A204.1 (cell line): ENCODE measurements at regions not wholly inside any gene's neighbourhood (a gene's known extent, or its start where the extent isn't known, plus 50 kb on each side); places are given as distances from the start of the nearest gene placed in this dataset.

ENCODE experiments used
- FAIRE-seq: peaks from 2 replicates; lab custom pipeline; 2012; peaks lifted over from hg19 to GRCh38; lab: Jason Lieb, UNC

- FAIRE-seq = no peak
These were observed 350.9 kb downstream of the LTN1 start for GRCh38 chr21:28641731-28642130.

GRCh38 chr21:28640326-28640725 is 352.4 kb downstream of the LTN1 start:
- no peak for FAIRE-seq

- FAIRE-seq = no peak
These were observed 352.9 kb downstream of the LTN1 start for GRCh38 chr21:28639737-28640136.

GRCh38 chr21:28636752-28637691 is 355.7 kb downstream of the LTN1 start:
- FAIRE-seq = no peak

GRCh38 chr21:28635541-28635940 is 357.1 kb downstream of the LTN1 start:
- FAIRE-seq = no peak

- FAIRE-seq = no peak
These were observed 358.7 kb downstream of the LTN1 start for GRCh38 chr21:28633839-28634555.

- FAIRE-seq = no peak
These were observed 359.8 kb downstream of the LTN1 start for GRCh38 chr21:28632755-28633408.

- FAIRE-seq = no peak
These were observed 365.0 kb downstream of the LTN1 start for GRCh38 chr21:28627691-28628090.

- no peak for FAIRE-seq
These were observed 365.4 kb downstream of the LTN1 start for GRCh38 chr21:28627261-28627660.

GRCh38 chr21:28624626-28625025 is 368.1 kb downstream of the LTN1 start:
- no peak for FAIRE-seq

GRCh38 chr21:28617300-28617699 is 375.4 kb downstream of the LTN1 start:
- FAIRE-seq = no peak

GRCh38 chr21:28615276-28615675 is 377.4 kb downstream of the LTN1 start:
- FAIRE-seq = no peak

GRCh38 chr21:28614791-28615190 is 377.9 kb downstream of the LTN1 start:
- FAIRE-seq = no peak

GRCh38 chr21:28608646-28609045 is 384.0 kb downstream of the LTN1 start:
- no peak for FAIRE-seq

GRCh38 chr21:28607545-28607944 is 385.1 kb downstream of the LTN1 start:
- no peak for FAIRE-seq

GRCh38 chr21:28604946-28605537 is 387.6 kb downstream of the LTN1 start:
- no peak for FAIRE-seq

- no peak for FAIRE-seq
These were observed 390.1 kb downstream of the LTN1 start for GRCh38 chr21:28602546-28602945.

GRCh38 chr21:28598214-28598613 is 394.5 kb downstream of the LTN1 start:
- FAIRE-seq = no peak

GRCh38 chr21:28592205-28592865 is 400.3 kb downstream of the LTN1 start:
- no peak for FAIRE-seq

- no peak for FAIRE-seq
These were observed 402.0 kb downstream of the LTN1 start for GRCh38 chr21:28590676-28591075.

GRCh38 chr21:28590026-28590425 is 402.7 kb downstream of the LTN1 start:
- no peak for FAIRE-seq

- FAIRE-seq = no peak
These were observed 403.7 kb downstream of the LTN1 start for GRCh38 chr21:28588997-28589396.
